HEK293 (cell line): ENCODE measurements at regions not wholly inside any gene's neighbourhood (a gene's known extent, or its start where the extent isn't known, plus 50 kb on each side); places are given as distances from the start of the nearest gene placed in this dataset.

ENCODE experiments used
- CTCF ChIA-PET: fragments of 350-600 bp; formaldehyde crosslinking; extraction: SDS; loops from one replicate; lab custom pipeline; 2021; ENCODE audit warnings: antibody characterized with exemption; lab: Yijun Ruan, JAX
- POLR2A ChIA-PET: fragments of 300-600 bp; formaldehyde crosslinking; extraction: SDS; loops from one replicate; lab custom pipeline; 2020; ENCODE audit warnings: antibody characterized with exemption, inconsistent platforms; lab: Yijun Ruan, JAX
- H3K27ac ChIP-seq: fragments of 200-500 bp; sonication (Bioruptor generic); 2 replicates; pipeline ENCODE4 v1.5.1; 2014; ENCODE audit warnings: low read depth, low read length, control low read depth, inconsistent platforms; ENCODE audit errors: extremely low read depth
- H3K36me3 ChIP-seq, 2 experiments: fragments of 200-500 bp in 1 of 2; sonication (Bioruptor generic) in 1 of 2; 1 replicate in 1 of 2; 2 replicates in 1 of 2; pipeline ENCODE4 v1.5.1; 2014 to 2017; ENCODE audit warnings: inconsistent platforms in 2 of 2, low read length in 2 of 2; ENCODE audit not compliant: control insufficient read depth in 2 of 2, insufficient read depth in 1 of 2
- H3K4me1 ChIP-seq: fragments of 200-500 bp; sonication (Bioruptor generic); 2 replicates; pipeline ENCODE4 v1.5.1; 2014; ENCODE audit warnings: mild to moderate bottlenecking, low read length, inconsistent platforms; ENCODE audit not compliant: control insufficient read depth, insufficient read depth
- H3K4me3 ChIP-seq: 2 replicates; pipeline ENCODE4 v1.5.1; 2011; ENCODE audit warnings: low read depth, mild to moderate bottlenecking, control low read depth, low read length, moderate library complexity
- H3K9me3 ChIP-seq: fragments of 200-500 bp; sonication (Bioruptor generic); 2 replicates; pipeline ENCODE4 v1.5.1; 2014; ENCODE audit warnings: low read depth, low read length, inconsistent platforms; ENCODE audit not compliant: control insufficient read depth, insufficient read depth
- GLI4 ChIP-seq: fragments of 450-650 bp; formaldehyde crosslinking; IDR thresholded peaks from 2 replicates; pipeline ENCODE4 v1.5.1; 2016; ENCODE audit warnings: missing biosample characterization, missing genetic modification characterization
- KLF1 ChIP-seq: fragments of 450-650 bp; formaldehyde crosslinking; IDR thresholded peaks from 2 replicates; pipeline ENCODE4 v1.5.1; 2016; ENCODE audit warnings: missing biosample characterization, missing genetic modification characterization
- MEIS1 ChIP-seq: sonication (generic); formaldehyde crosslinking; IDR thresholded peaks from 2 replicates; pipeline ENCODE4 v1.8.1; 2022; ENCODE audit warnings: missing genetic modification reagents, mild to moderate bottlenecking, borderline replicate concordance
- OVOL3 ChIP-seq: fragments of 450-650 bp; formaldehyde crosslinking; IDR thresholded peaks from 2 replicates; pipeline ENCODE4 v1.5.1; 2016; ENCODE audit warnings: missing biosample characterization, missing genetic modification characterization
- PRDM10 ChIP-seq: fragments of 450-650 bp; formaldehyde crosslinking; IDR thresholded peaks from 2 replicates; pipeline ENCODE4 v1.5.1; 2016; ENCODE audit warnings: missing biosample characterization, missing genetic modification characterization
- YY1 ChIP-seq: fragments of 450-650 bp; formaldehyde crosslinking; IDR thresholded peaks from 2 replicates; pipeline ENCODE4 v1.5.1; 2018; ENCODE audit warnings: missing biosample characterization, missing genetic modification characterization
- ZEB2 ChIP-seq: fragments of 450-650 bp; formaldehyde crosslinking; IDR thresholded peaks from 2 replicates; pipeline ENCODE4 v1.5.1; 2016; ENCODE audit warnings: missing biosample characterization, missing genetic modification characterization
- ZNF138 ChIP-seq: fragments of 450-650 bp; formaldehyde crosslinking; IDR thresholded peaks from 2 replicates; pipeline ENCODE4 v1.5.1; 2016; ENCODE audit warnings: missing biosample characterization, missing genetic modification characterization, borderline replicate concordance
- ZNF211 ChIP-seq: fragments of 450-650 bp; formaldehyde crosslinking; IDR thresholded peaks from 2 replicates; pipeline ENCODE4 v1.5.1; 2016; ENCODE audit warnings: low read depth, missing biosample characterization, missing genetic modification characterization
- ZNF266 ChIP-seq: fragments of 450-650 bp; formaldehyde crosslinking; IDR thresholded peaks from 2 replicates; pipeline ENCODE4 v1.5.1; 2016; ENCODE audit warnings: missing biosample characterization, missing genetic modification characterization, low read depth
- ZNF274 ChIP-seq, 2 experiments: fragments of 200-500 bp in 1 of 2; fragments of 450-650 bp in 1 of 2; sonication (Bioruptor generic) in 1 of 2; formaldehyde crosslinking in 1 of 2; IDR thresholded peaks; 2 replicates each; pipeline versions ENCODE4 v1.5.1 to v1.6.1; 2014 to 2016; ENCODE audit warnings: borderline replicate concordance in 1 of 2, inconsistent platforms in 1 of 2, low read length in 1 of 2, missing biosample characterization in 1 of 2, missing genetic modification characterization in 1 of 2
- ZNF311 ChIP-seq: fragments of 450-650 bp; formaldehyde crosslinking; IDR thresholded peaks from 2 replicates; pipeline ENCODE4 v1.5.1; 2017; ENCODE audit warnings: missing biosample characterization, missing genetic modification characterization, borderline replicate concordance
- ZNF350 ChIP-seq: fragments of 450-650 bp; formaldehyde crosslinking; IDR thresholded peaks from 2 replicates; pipeline ENCODE4 v1.5.0; 2017; ENCODE audit warnings: missing biosample characterization, mild to moderate bottlenecking, missing genetic modification characterization
- ZNF394 ChIP-seq: fragments of 450-650 bp; formaldehyde crosslinking; IDR thresholded peaks from 2 replicates; pipeline ENCODE4 v1.5.1; 2016; ENCODE audit warnings: missing biosample characterization, missing genetic modification characterization, mild to moderate bottlenecking, moderate library complexity, borderline replicate concordance
- ZNF626 ChIP-seq: fragments of 450-650 bp; sonication (Bioruptor Pico); formaldehyde crosslinking; IDR thresholded peaks from 2 replicates; pipeline ENCODE4 v1.5.1; 2018; ENCODE audit warnings: missing biosample characterization, missing genetic modification characterization, inconsistent platforms
- ZNF747 ChIP-seq: fragments of 450-650 bp; formaldehyde crosslinking; IDR thresholded peaks from 2 replicates; pipeline ENCODE4 v1.5.1; 2016; ENCODE audit warnings: missing biosample characterization, missing genetic modification characterization
- ZSCAN18 ChIP-seq: fragments of 450-650 bp; formaldehyde crosslinking; IDR thresholded peaks from 2 replicates; pipeline ENCODE4 v1.5.1; 2016; ENCODE audit warnings: missing biosample characterization, missing genetic modification characterization
- TF ChIP-seq, protein P1 (sequence below): fragments of 450-650 bp; formaldehyde crosslinking; IDR thresholded peaks from 2 replicates; pipeline ENCODE4 v1.5.1; 2016; ENCODE audit warnings: missing biosample characterization, missing genetic modification characterization

GRCh38 chr2:236932831-236933361 is 152.8 kb upstream of the COPS8 start:
- H3K27ac ChIP-seq: no peak overlapping the region
- no peaks in the 10 kb centered on the region for H3K36me3 ChIP-seq
- POLR2A ChIA-PET: no interaction called here
- no peak for TF ChIP-seq GLI4 (tag by site-specific recombination)
- CTCF ChIA-PET: no interaction called here
- H3K4me1 ChIP-seq: no peaks in the 10 kb centered on the region
- no peaks in the 10 kb centered on the region for H3K9me3 ChIP-seq
- H3K4me3 ChIP-seq: no peak overlapping the region

- Histone ChIP-seq H3K4me3 (no peak overlapping the region), H3K27ac (no peak overlapping the region), H3K9me3 (no peaks in the 10 kb centered on the region), H3K36me3 (no peaks in the 10 kb centered on the region), H3K4me1 (no peaks in the 10 kb centered on the region)
- TF ChIP-seq MEIS1 (CRISPR knock-in tag) (no peak), ZSCAN18 (tag by site-specific recombination) (no peak), OVOL3 (tag by site-specific recombination) (no peak), KLF1 (tag by site-specific recombination) (no peak), ZNF274 (IDR thresholded peaks at IDR 0.05; ENCODE audit: low read length) (no peak), ZNF274 (tag by site-specific recombination; IDR thresholded peaks at IDR 0.05; ENCODE audit: borderline replicate concordance) (no peak), ZNF311 (tag by site-specific recombination) (no peak), ZEB2 (no peak), ZNF350 (tag by site-specific recombination) (no peak), ZNF211 (tag by site-specific recombination) (no peak), ZNF394 (tag by site-specific recombination) (no peak), ZNF266 (tag by site-specific recombination) (no peak), ZNF626 (no peak), YY1 (tag by site-specific recombination) (no peak), ZNF747 (no peak), PRDM10 (tag by site-specific recombination) (no peak), ZNF138 (no peak)
- TF ChIP-seq, protein P1, sequence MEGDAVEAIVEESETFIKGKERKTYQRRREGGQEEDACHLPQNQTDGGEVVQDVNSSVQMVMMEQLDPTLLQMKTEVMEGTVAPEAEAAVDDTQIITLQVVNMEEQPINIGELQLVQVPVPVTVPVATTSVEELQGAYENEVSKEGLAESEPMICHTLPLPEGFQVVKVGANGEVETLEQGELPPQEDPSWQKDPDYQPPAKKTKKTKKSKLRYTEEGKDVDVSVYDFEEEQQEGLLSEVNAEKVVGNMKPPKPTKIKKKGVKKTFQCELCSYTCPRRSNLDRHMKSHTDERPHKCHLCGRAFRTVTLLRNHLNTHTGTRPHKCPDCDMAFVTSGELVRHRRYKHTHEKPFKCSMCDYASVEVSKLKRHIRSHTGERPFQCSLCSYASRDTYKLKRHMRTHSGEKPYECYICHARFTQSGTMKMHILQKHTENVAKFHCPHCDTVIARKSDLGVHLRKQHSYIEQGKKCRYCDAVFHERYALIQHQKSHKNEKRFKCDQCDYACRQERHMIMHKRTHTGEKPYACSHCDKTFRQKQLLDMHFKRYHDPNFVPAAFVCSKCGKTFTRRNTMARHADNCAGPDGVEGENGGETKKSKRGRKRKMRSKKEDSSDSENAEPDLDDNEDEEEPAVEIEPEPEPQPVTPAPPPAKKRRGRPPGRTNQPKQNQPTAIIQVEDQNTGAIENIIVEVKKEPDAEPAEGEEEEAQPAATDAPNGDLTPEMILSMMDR (tag by site-specific recombination): no peak
- ChIA-PET CTCF (no interaction called here), POLR2A (interaction anchor here (0.6 kb wide), 1 partner anchor 10 kb away, joined by 3 read pairs; no protein-coding TSS in a partner anchor)
These were observed 151.5 kb upstream of the COPS8 start for GRCh38 chr2:236934166-236934565.
